ENCODE measurements at regions not wholly inside any gene's neighbourhood (a gene's known extent, or its start where the extent isn't known, plus 50 kb on each side); places are given as distances from the start of the nearest gene placed in this dataset.

- no peak for TF ChIP-seq CTCF (IDR thresholded peaks at IDR 0.05; ENCODE audit: insufficient read depth, low read depth, low read length)
- no peak for TF ChIP-seq EZH2 (IDR thresholded peaks at IDR 0.05; ENCODE audit: insufficient read depth, low read length)
Measured at GRCh38 chr4:29326816-29327215, 1393.4 kb upstream of the PCDH7 start.

Measured in astrocyte (in vitro differentiated cells and primary cell).